ENCODE measurements at regions not wholly inside any gene's neighbourhood (a gene's known extent, or its start where the extent isn't known, plus 50 kb on each side); places are given as distances from the start of the nearest gene placed in this dataset.

DNA sequence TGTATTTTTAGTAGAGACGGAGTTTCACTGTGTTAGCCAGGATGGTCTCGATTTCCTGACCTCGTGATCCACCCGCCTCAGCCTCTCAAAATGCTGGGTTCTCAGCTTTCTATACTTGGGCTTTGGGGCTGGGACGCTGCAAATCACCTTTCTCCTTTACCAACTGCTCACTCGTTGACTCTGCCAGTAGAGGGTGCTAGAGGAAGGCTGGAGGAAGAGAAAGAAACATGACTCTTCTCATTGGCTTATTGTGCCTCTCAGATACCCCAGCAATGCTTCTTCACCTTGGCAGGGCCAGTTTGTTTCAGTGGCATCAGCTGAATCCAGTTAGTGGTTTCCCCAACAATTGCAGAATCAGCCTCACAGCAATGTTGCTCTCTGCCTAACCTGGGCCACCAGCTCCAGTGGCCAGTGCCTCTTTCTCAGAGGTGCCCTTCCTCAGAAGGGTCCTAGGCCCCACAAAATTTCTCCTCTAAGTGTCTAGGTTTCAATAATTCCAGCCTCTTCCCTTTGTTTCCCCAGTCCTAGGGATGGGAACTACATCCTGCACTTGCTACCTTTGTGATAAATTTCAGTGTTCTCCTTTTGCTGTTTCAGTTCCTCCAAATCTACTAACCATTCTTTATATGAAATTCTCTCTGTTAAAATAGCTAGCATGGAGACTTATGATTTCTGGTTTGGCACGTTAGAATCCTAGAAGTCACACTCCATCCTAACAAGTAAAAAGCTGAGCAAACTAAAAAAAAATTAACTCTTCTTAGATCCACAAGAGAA is 71.5 kb upstream of the VSTM5 start:
- Histone ChIP-seq H3T11ph (ENCODE audit: low read length) (no peak overlapping the region), H3K23ac (ENCODE audit: insufficient read length, low read depth, low read length) (no peak overlapping the region), H2AFZ (ENCODE audit: low read length) (no peak overlapping the region), H3K4ac (ENCODE audit: low read depth, low read length) (no peak overlapping the region), H4K20me1 (ENCODE audit: control insufficient read depth, insufficient read depth, insufficient read length) (no peaks in the 10 kb centered on the region), H3K79me1 (ENCODE audit: insufficient read depth, low read depth, low read length, poor library complexity, severe bottlenecking) (no peaks in the 10 kb centered on the region), H4K5ac (ENCODE audit: insufficient read length, low read depth, low read length) (no peak overlapping the region), H3K27me3 (ENCODE audit: insufficient read depth, low read length) (no peaks in the 10 kb centered on the region), H2BK12ac (ENCODE audit: insufficient read length, low read depth, low read length) (no peak overlapping the region), H2AK5ac (ENCODE audit: insufficient read length, low read length) (no peak overlapping the region), H2BK20ac (ENCODE audit: low read depth, low read length, poor library complexity, severe bottlenecking) (no peak overlapping the region), H3K4me2 (ENCODE audit: insufficient read depth, insufficient read length, low read length) (no peak overlapping the region), H4K91ac (ENCODE audit: insufficient read length, low read depth, low read length) (no peak overlapping the region), H3K56ac (ENCODE audit: insufficient read length, low read depth, low read length) (no peak overlapping the region), H3K18ac (ENCODE audit: insufficient read length, low read depth, low read length) (no peak overlapping the region), H2BK120ac (ENCODE audit: low read depth, low read length, poor library complexity, severe bottlenecking) (no peak overlapping the region), H2BK15ac (ENCODE audit: low read depth, low read length) (no peak overlapping the region), H3K23me2 (ENCODE audit: insufficient read length, low read depth, low read length, poor library complexity, severe bottlenecking) (no peaks in the 10 kb centered on the region), H3K79me2 (ENCODE audit: insufficient read depth, low read length) (no peaks in the 10 kb centered on the region), H4K8ac (replicated peaks; ENCODE audit: insufficient read length, low read depth, low read length) (no peak overlapping the region), H3K14ac (ENCODE audit: insufficient read depth, low read length) (no peak overlapping the region), H3K4me1 (ENCODE audit: insufficient read depth, low read length) (no peaks in the 10 kb centered on the region), H3K27ac (ENCODE audit: insufficient read length, low read depth, low read length) (no peak overlapping the region), H2BK5ac (ENCODE audit: insufficient read length, low read length) (no peak overlapping the region), H3K9ac (ENCODE audit: extremely low read depth, insufficient read length, low read length) (no peak overlapping the region), H3K9me3 (ENCODE audit: control insufficient read depth, low read depth, low read length) (no peaks in the 10 kb centered on the region)
- peaks cover 5 to 8% of the 10 kb centered on the region in 2 experiments; a peak in 2 of 4 replicates for H3K4me1 Mint-ChIP-seq
- TF ChIP-seq, protein P1, sequence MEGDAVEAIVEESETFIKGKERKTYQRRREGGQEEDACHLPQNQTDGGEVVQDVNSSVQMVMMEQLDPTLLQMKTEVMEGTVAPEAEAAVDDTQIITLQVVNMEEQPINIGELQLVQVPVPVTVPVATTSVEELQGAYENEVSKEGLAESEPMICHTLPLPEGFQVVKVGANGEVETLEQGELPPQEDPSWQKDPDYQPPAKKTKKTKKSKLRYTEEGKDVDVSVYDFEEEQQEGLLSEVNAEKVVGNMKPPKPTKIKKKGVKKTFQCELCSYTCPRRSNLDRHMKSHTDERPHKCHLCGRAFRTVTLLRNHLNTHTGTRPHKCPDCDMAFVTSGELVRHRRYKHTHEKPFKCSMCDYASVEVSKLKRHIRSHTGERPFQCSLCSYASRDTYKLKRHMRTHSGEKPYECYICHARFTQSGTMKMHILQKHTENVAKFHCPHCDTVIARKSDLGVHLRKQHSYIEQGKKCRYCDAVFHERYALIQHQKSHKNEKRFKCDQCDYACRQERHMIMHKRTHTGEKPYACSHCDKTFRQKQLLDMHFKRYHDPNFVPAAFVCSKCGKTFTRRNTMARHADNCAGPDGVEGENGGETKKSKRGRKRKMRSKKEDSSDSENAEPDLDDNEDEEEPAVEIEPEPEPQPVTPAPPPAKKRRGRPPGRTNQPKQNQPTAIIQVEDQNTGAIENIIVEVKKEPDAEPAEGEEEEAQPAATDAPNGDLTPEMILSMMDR (conservative IDR thresholded peaks at IDR 0.05) = peak; percentile 90
- DNase-seq = peak; percentile 84
- no peak overlapping the region; a peak in 1 of 7 replicates for H3K27ac Mint-ChIP-seq
- peaks cover 0 to 7% (median 2%) of the 10 kb centered on the region in 3 experiments; a peak in 3 of 7 replicates for H3K36me3 Mint-ChIP-seq (ENCODE audit: insufficient read depth in 1 of 3, low read depth in 3 of 3)
- no CpG with 5 or more reads among the region's 7 CpGs for WGBS (ENCODE audit: extremely low coverage, insufficient read length, low lambda C conversion rate)
- H3K4me3 Mint-ChIP-seq = no peak overlapping the region
- H3K27me3 Mint-ChIP-seq (ENCODE audit: low read depth) = peaks cover 1% of the 10 kb centered on the region; the same call in 1 of the 2 replicates
- peaks cover 6% of the 10 kb centered on the region in 2 experiments for H3K9me3 Mint-ChIP-seq

Data from H9 (cell line).